ENCODE measurements at regions not wholly inside any gene's neighbourhood (a gene's known extent, or its start where the extent isn't known, plus 50 kb on each side); places are given as distances from the start of the nearest gene placed in this dataset.

DNA sequence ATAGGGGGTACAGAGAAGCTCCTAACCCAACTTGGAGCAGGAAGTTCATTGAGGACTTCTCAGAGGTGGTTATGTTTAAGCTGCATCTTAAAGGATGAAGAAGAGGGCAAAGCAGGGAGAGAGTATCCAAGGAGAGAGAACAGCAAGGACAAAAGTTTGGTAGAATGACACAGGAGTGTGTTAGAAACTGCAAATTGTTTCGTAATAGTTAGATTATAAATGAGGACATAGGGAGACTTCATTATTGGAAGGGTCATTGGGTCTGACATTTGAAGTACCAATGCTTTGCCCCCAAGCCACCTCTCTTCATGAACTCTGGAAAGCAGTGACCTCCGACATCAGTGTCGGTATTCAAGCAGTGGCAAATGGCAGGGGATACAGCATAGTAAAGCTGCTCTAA is 209.6 kb upstream of the JUN start:
- ChIA-PET POLR2A (no interaction called here), CTCF (no interaction called here)
- intact Hi-C loops (cut with micrococcal nuclease): no loop called here
- Mint-ChIP-seq H3K27ac (ENCODE audit: low read depth, unreplicated experiment) (no peak overlapping the region), H3K36me3 (ENCODE audit: insufficient read depth, unreplicated experiment) (no peaks in the 10 kb centered on the region), H3K27me3 (ENCODE audit: insufficient read depth, unreplicated experiment) (no peaks in the 10 kb centered on the region), H3K9me3 (ENCODE audit: unreplicated experiment) (no peaks in the 10 kb centered on the region), H3K4me3 (ENCODE audit: unreplicated experiment) (no peak overlapping the region), H3K4me1 (ENCODE audit: insufficient read depth, unreplicated experiment) (no peaks in the 10 kb centered on the region)
- DNase-seq (ENCODE audit: unreplicated experiment): no peak
- TF ChIP-seq, protein P1, sequence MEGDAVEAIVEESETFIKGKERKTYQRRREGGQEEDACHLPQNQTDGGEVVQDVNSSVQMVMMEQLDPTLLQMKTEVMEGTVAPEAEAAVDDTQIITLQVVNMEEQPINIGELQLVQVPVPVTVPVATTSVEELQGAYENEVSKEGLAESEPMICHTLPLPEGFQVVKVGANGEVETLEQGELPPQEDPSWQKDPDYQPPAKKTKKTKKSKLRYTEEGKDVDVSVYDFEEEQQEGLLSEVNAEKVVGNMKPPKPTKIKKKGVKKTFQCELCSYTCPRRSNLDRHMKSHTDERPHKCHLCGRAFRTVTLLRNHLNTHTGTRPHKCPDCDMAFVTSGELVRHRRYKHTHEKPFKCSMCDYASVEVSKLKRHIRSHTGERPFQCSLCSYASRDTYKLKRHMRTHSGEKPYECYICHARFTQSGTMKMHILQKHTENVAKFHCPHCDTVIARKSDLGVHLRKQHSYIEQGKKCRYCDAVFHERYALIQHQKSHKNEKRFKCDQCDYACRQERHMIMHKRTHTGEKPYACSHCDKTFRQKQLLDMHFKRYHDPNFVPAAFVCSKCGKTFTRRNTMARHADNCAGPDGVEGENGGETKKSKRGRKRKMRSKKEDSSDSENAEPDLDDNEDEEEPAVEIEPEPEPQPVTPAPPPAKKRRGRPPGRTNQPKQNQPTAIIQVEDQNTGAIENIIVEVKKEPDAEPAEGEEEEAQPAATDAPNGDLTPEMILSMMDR (IDR thresholded peaks at IDR 0.05; ENCODE audit: unreplicated experiment): no peak
- BruUV-seq (replicated peaks): no TSS peak

DNA sequence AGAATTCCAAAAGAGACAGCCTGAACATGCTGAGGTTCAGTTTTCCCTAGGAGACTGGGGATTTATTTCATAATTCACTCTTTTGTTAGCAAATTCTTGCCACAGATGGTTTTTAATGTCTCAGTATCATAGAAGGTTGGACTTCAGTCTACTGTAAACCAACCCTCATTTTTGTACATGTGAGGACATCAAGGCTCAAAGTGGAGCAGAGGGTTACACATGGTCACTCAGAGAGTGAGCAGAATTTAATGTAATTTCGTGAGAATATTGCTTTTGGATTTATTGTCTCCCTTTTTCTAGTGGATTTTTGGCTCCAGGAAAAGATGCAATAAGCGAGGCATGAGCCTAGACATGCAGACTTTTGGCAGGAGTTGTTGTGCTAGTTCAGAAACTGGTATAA is 210.8 kb upstream of the JUN start:
- no peaks in the 10 kb centered on the region for H3K9me3 Mint-ChIP-seq (ENCODE audit: unreplicated experiment)
- intact Hi-C loops (cut with micrococcal nuclease): no loop called here
- ChIA-PET POLR2A (no interaction called here), CTCF (no interaction called here)
- no TSS peak for BruUV-seq (replicated peaks)
- no peak overlapping the region for H3K27ac Mint-ChIP-seq (ENCODE audit: low read depth, unreplicated experiment)
- no peaks in the 10 kb centered on the region for H3K27me3 Mint-ChIP-seq (ENCODE audit: insufficient read depth, unreplicated experiment)
- no peak overlapping the region for H3K4me3 Mint-ChIP-seq (ENCODE audit: unreplicated experiment)
- DNase-seq (ENCODE audit: unreplicated experiment): no peak
- H3K36me3 Mint-ChIP-seq (ENCODE audit: insufficient read depth, unreplicated experiment): no peaks in the 10 kb centered on the region
- TF ChIP-seq, protein P1 (IDR thresholded peaks at IDR 0.05; ENCODE audit: unreplicated experiment): no peak
- H3K4me1 Mint-ChIP-seq (ENCODE audit: insufficient read depth, unreplicated experiment): no peaks in the 10 kb centered on the region

DNA sequence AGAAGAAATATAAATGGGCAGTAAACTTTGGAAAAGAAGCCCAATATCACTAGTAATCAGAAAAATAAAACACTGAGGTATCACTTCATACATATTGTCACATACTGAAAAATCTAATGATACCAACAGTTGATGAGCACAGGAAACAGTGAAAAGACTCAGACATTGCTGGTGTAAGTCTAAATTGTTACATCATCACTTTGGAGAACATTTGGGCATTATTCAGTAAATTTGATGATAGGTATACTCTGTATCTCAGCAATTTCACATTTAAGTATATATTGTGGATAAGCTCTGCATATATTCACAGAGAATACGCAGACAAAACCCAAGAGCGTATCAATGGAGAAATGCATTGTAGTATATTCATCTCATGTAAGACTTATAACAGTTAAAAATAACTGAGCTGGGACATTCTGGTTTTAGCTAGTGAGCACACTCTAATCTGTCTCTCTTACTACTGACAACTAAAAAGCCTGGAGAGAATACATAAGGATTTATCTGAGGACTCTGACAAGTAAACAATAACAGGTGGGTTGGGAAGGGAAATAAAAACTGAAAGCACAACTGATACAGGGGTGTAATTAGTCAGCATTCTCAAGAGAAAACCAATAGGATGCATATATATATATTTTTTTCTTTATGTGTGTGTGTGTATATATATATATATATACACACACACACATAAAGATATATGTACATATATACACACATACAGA is 212.7 kb upstream of the JUN start:
- H3K27me3 Mint-ChIP-seq (ENCODE audit: insufficient read depth, unreplicated experiment): no peaks in the 10 kb centered on the region

DNA sequence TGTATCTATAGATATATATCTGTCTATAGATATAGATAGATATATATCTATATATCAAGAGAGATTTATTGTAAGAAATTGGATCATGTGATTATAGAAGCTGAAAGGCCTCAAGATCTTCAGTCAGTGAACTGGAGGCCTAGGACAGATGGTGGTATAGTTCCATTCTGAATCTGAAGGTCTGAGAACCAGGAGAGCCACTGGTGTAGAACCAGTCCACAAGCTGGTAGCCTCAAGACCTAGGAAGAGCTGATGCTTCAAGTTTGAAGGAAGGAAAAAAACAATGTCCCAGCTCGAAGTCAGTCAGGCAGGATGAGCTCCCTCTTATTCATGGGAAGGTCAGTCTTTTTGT is 213.2 kb upstream of the JUN start:
- Mint-ChIP-seq H3K27ac (ENCODE audit: low read depth, unreplicated experiment) (no peak overlapping the region), H3K4me3 (ENCODE audit: unreplicated experiment) (no peak overlapping the region), H3K36me3 (ENCODE audit: insufficient read depth, unreplicated experiment) (no peaks in the 10 kb centered on the region), H3K9me3 (ENCODE audit: unreplicated experiment) (no peaks in the 10 kb centered on the region), H3K4me1 (ENCODE audit: insufficient read depth, unreplicated experiment) (no peaks in the 10 kb centered on the region), H3K27me3 (ENCODE audit: insufficient read depth, unreplicated experiment) (no peaks in the 10 kb centered on the region)
- no TSS peak for BruUV-seq (replicated peaks)
- TF ChIP-seq, protein P1 (IDR thresholded peaks at IDR 0.05; ENCODE audit: unreplicated experiment): no peak
- POLR2A ChIA-PET: no interaction called here
- no peak for DNase-seq (ENCODE audit: unreplicated experiment)
- intact Hi-C loops (cut with micrococcal nuclease): no loop called here
- CTCF ChIA-PET: interaction anchor here (1.0 kb wide), 1 partner anchor 59 kb away, joined by 3 read pairs; no protein-coding TSS in a partner anchor

More for the DNA sequence above, 212.7 kb upstream of the JUN start:
- Mint-ChIP-seq H3K4me1 (ENCODE audit: insufficient read depth, unreplicated experiment) (no peaks in the 10 kb centered on the region), H3K4me3 (ENCODE audit: unreplicated experiment) (no peak overlapping the region), H3K36me3 (ENCODE audit: insufficient read depth, unreplicated experiment) (no peaks in the 10 kb centered on the region), H3K27ac (ENCODE audit: low read depth, unreplicated experiment) (no peak overlapping the region), H3K9me3 (ENCODE audit: unreplicated experiment) (no peaks in the 10 kb centered on the region)
- BruUV-seq (replicated peaks): no TSS peak
- POLR2A ChIA-PET: no interaction called here
- CTCF ChIA-PET: interaction anchor here (0.5 to 1.0 kb wide), 2 partner anchors 60 to 294 kb away, joined by 3 read pairs; no protein-coding TSS in a partner anchor
- intact Hi-C loops (cut with micrococcal nuclease): no loop called here
- no peak for DNase-seq (ENCODE audit: unreplicated experiment)
- TF ChIP-seq, protein P1 (IDR thresholded peaks at IDR 0.05; ENCODE audit: unreplicated experiment): no peak
